IPS-NIHi11 (cell line): ENCODE measurements at regions not wholly inside any gene's neighbourhood (a gene's known extent, or its start where the extent isn't known, plus 50 kb on each side); places are given as distances from the start of the nearest gene placed in this dataset.
"Not testable (repeated sequence)": the region's sequence is repeated elsewhere in the genome, so short reads cannot be mapped to it uniquely, and the experiment has no call there.

Experiments used
- DNase-seq: peaks from one replicate; pipeline ENCODE4 v3.0.0; 2012; ENCODE audit warnings: mixed read lengths, low spot score

GRCh38 chr12:89289720-89290119 lies 62.6 kb downstream of the DUSP6 start:
- DNase-seq: no peak

- no peak for DNase-seq
Observed at GRCh38 chr12:89288959-89289358, 63.3 kb downstream of the DUSP6 start.

GRCh38 chr12:89286501-89286900 lies 65.8 kb downstream of the DUSP6 start:
- DNase-seq: no peak

- no peak for DNase-seq
Observed at GRCh38 chr12:89281539-89281867, 70.8 kb downstream of the DUSP6 start.

- no peak for DNase-seq
Observed at GRCh38 chr12:89280833-89281538, 71.3 kb downstream of the DUSP6 start.

- DNase-seq: no peak
Observed at GRCh38 chr12:89279499-89279898, 72.8 kb downstream of the DUSP6 start.

GRCh38 chr12:89278862-89279261 lies 73.4 kb downstream of the DUSP6 start:
- no peak for DNase-seq

- no peak for DNase-seq
Observed at GRCh38 chr12:89278169-89278568, 74.1 kb downstream of the DUSP6 start.

GRCh38 chr12:89276860-89277259 lies 75.4 kb downstream of the DUSP6 start:
- no peak for DNase-seq

GRCh38 chr12:89273525-89273924 lies 78.8 kb downstream of the DUSP6 start:
- no peak for DNase-seq

- no peak for DNase-seq
Observed at GRCh38 chr12:89270548-89270947, 81.8 kb downstream of the DUSP6 start.

GRCh38 chr12:89269174-89269573 lies 83.1 kb downstream of the DUSP6 start:
- no peak for DNase-seq

GRCh38 chr12:89267404-89267803 lies 84.9 kb downstream of the DUSP6 start:
- no peak for DNase-seq

- DNase-seq: not testable (repeated sequence)
Observed at GRCh38 chr12:89266574-89267188, 85.6 kb downstream of the DUSP6 start.

- no peak for DNase-seq
Observed at GRCh38 chr12:89264837-89265236, 87.5 kb downstream of the DUSP6 start.

GRCh38 chr12:89263900-89264299 lies 88.4 kb downstream of the DUSP6 start:
- no peak for DNase-seq

GRCh38 chr12:89262855-89263552 lies 89.3 kb downstream of the DUSP6 start:
- DNase-seq: no peak

- DNase-seq: no peak
Observed at GRCh38 chr12:89261982-89262381, 90.3 kb downstream of the DUSP6 start.

- no peak for DNase-seq
Observed at GRCh38 chr12:89260841-89261637, 91.3 kb downstream of the DUSP6 start.

- DNase-seq: no peak
Observed at GRCh38 chr12:89259821-89260220, 92.5 kb downstream of the DUSP6 start.

GRCh38 chr12:89258240-89258969 lies 93.9 kb downstream of the DUSP6 start:
- DNase-seq: no peak

- DNase-seq: no peak
Observed at GRCh38 chr12:89257340-89257739, 95.0 kb downstream of the DUSP6 start.
